ENCODE measurements at regions not wholly inside any gene's neighbourhood (a gene's known extent, or its start where the extent isn't known, plus 50 kb on each side); places are given as distances from the start of the nearest gene placed in this dataset.

GRCh38 chrX:150201841-150202240 lies 161.3 kb upstream of the MAMLD1 start:
- Histone ChIP-seq H3K9ac (no peak overlapping the region), H3K9me2 (ENCODE audit: insufficient read depth) (no peaks in the 10 kb centered on the region), H3K27me3 (replicated peaks; ENCODE audit: insufficient read depth) (no peaks in the 10 kb centered on the region), H3K4me3 (no peak overlapping the region), H3K27ac (no peak overlapping the region), H3K36me3 (ENCODE audit: low read depth) (no peaks in the 10 kb centered on the region), H4K20me1 (ENCODE audit: insufficient read depth) (no peaks in the 10 kb centered on the region), H2AFZ (no peak overlapping the region), H3K4me1 (ENCODE audit: insufficient read depth) (peaks cover 31% of the 10 kb centered on the region), H3F3A (ENCODE audit: insufficient read depth) (0 out of 2 replicates have a peak, but pooled peaks cover 5% of the 10 kb centered on the region), H3K9me3 (ENCODE audit: low read depth) (no peaks in the 10 kb centered on the region), H3K4me2 (ENCODE audit: unreplicated experiment) (no peak overlapping the region), H3K79me2 (ENCODE audit: insufficient read depth) (no peaks in the 10 kb centered on the region)
- TF ChIP-seq EZH2 (IDR thresholded peaks at IDR 0.05; ENCODE audit: insufficient read depth, poor library complexity, severe bottlenecking) (no peak), EZH2phosphoT487 (IDR thresholded peaks at IDR 0.05; ENCODE audit: insufficient read depth, low read depth) (no peak)
- in situ Hi-C loops (cut with MboI) = no loop called here
- WGBS, 2 experiments (ENCODE audit: low coverage in 1 of 2, low lambda C conversion rate in 2 of 2, missing lambda C conversion rate in 2 of 2) = 88 to 93% methylated on average over 3 of the region's 3 CpGs
- DNase-seq = no peak

- Histone ChIP-seq H3K79me2 (ENCODE audit: insufficient read depth) (no peaks in the 10 kb centered on the region), H2AFZ (peak overlapping the region; percentile 73; the same call in 1 of the 2 replicates), H3K9me2 (ENCODE audit: insufficient read depth) (no peaks in the 10 kb centered on the region), H3K27ac (peak overlapping the region; percentile 81), H3K9me3 (ENCODE audit: low read depth) (no peaks in the 10 kb centered on the region), H4K20me1 (ENCODE audit: insufficient read depth) (no peaks in the 10 kb centered on the region), H3K4me1 (ENCODE audit: insufficient read depth) (peaks cover 31% of the 10 kb centered on the region), H3K27me3 (replicated peaks; ENCODE audit: insufficient read depth) (no peaks in the 10 kb centered on the region), H3K4me3 (no peak overlapping the region), H3F3A (ENCODE audit: insufficient read depth) (0 out of 2 replicates have a peak, but pooled peaks cover 5% of the 10 kb centered on the region), H3K36me3 (ENCODE audit: low read depth) (no peaks in the 10 kb centered on the region), H3K9ac (0 out of 2 replicates have a peak overlapping the region, but pooled peaks have one; percentile 31), H3K4me2 (ENCODE audit: unreplicated experiment) (no peak overlapping the region)
- WGBS, 2 experiments (ENCODE audit: low coverage in 1 of 2, low lambda C conversion rate in 2 of 2, missing lambda C conversion rate in 2 of 2) = 65 to 71% methylated on average over 9 to 11 of the region's 11 CpGs
- DNase-seq = peak; percentile 80
- in situ Hi-C loops (cut with MboI) = no loop called here
- TF ChIP-seq EZH2phosphoT487 (IDR thresholded peaks at IDR 0.05; ENCODE audit: insufficient read depth, low read depth) = no peak
Measured at GRCh38 chrX:150202641-150203247, 160.4 kb upstream of the MAMLD1 start.

- no peak overlapping the region for H3K4me3 ChIP-seq
- peak overlapping the region; percentile 73; the same call in 1 of the 2 replicates for H2AFZ ChIP-seq
- H3K27ac ChIP-seq = peak overlapping the region; percentile 81
- H3K4me2 ChIP-seq (ENCODE audit: unreplicated experiment) = no peak overlapping the region
- H4K20me1 ChIP-seq (ENCODE audit: insufficient read depth) = no peaks in the 10 kb centered on the region
- H3K79me2 ChIP-seq (ENCODE audit: insufficient read depth) = no peaks in the 10 kb centered on the region
- H3K9ac ChIP-seq = 0 out of 2 replicates have a peak overlapping the region, but pooled peaks have one; percentile 31
- H3K9me2 ChIP-seq (ENCODE audit: insufficient read depth) = no peaks in the 10 kb centered on the region
- 0 out of 2 replicates have a peak, but pooled peaks cover 5% of the 10 kb centered on the region for H3F3A ChIP-seq (ENCODE audit: insufficient read depth)
- H3K4me1 ChIP-seq (ENCODE audit: insufficient read depth) = peaks cover 31% of the 10 kb centered on the region
- H3K36me3 ChIP-seq (ENCODE audit: low read depth) = no peaks in the 10 kb centered on the region
- H3K27me3 ChIP-seq (replicated peaks; ENCODE audit: insufficient read depth) = no peaks in the 10 kb centered on the region
- DNase-seq = no peak
- in situ Hi-C loops (cut with MboI) = no loop called here
- TF ChIP-seq EZH2 (IDR thresholded peaks at IDR 0.05; ENCODE audit: insufficient read depth, poor library complexity, severe bottlenecking) = no peak
- WGBS, 2 experiments (ENCODE audit: low coverage in 1 of 2, low lambda C conversion rate in 2 of 2, missing lambda C conversion rate in 2 of 2) = 91 to 100% methylated on average over 2 of the region's 2 CpGs
- H3K9me3 ChIP-seq (ENCODE audit: low read depth) = no peaks in the 10 kb centered on the region
Measured at GRCh38 chrX:150203248-150203645, 159.9 kb upstream of the MAMLD1 start.

GRCh38 chrX:150205011-150205410 lies 158.1 kb upstream of the MAMLD1 start:
- H4K20me1 ChIP-seq (ENCODE audit: insufficient read depth) = no peaks in the 10 kb centered on the region
- no peaks in the 10 kb centered on the region for H3K79me2 ChIP-seq (ENCODE audit: insufficient read depth)
- H3K4me2 ChIP-seq (ENCODE audit: unreplicated experiment) = no peak overlapping the region
- peaks cover 15% of the 10 kb centered on the region for H3K4me1 ChIP-seq (ENCODE audit: insufficient read depth)
- DNase-seq = no peak
- in situ Hi-C loops (cut with MboI) = no loop called here
- no peak overlapping the region for H2AFZ ChIP-seq
- H3K4me3 ChIP-seq = no peak overlapping the region
- no peak overlapping the region for H3K9ac ChIP-seq
- no peaks in the 10 kb centered on the region for H3K9me3 ChIP-seq (ENCODE audit: low read depth)
- H3K9me2 ChIP-seq (ENCODE audit: insufficient read depth) = no peaks in the 10 kb centered on the region
- H3K27me3 ChIP-seq (replicated peaks; ENCODE audit: insufficient read depth) = no peaks in the 10 kb centered on the region
- no peaks in the 10 kb centered on the region for H3K36me3 ChIP-seq (ENCODE audit: low read depth)
- 86 to 100% methylated on average over 2 of the region's 2 CpGs for WGBS, 2 experiments (ENCODE audit: low coverage in 1 of 2, low lambda C conversion rate in 2 of 2, missing lambda C conversion rate in 2 of 2)
- no peak overlapping the region for H3K27ac ChIP-seq
- H3F3A ChIP-seq (ENCODE audit: insufficient read depth) = 0 out of 2 replicates have a peak, but pooled peaks cover 5% of the 10 kb centered on the region
- no peak for TF ChIP-seq EZH2phosphoT487 (IDR thresholded peaks at IDR 0.05; ENCODE audit: insufficient read depth, low read depth)
- no peak for TF ChIP-seq EZH2 (IDR thresholded peaks at IDR 0.05; ENCODE audit: insufficient read depth, poor library complexity, severe bottlenecking)
